Prostate gland (tissue), 2 donors: ENCODE measurements at regions not wholly inside any gene's neighbourhood (a gene's known extent, or its start where the extent isn't known, plus 50 kb on each side); places are given as distances from the start of the nearest gene placed in this dataset.

Experiments used
- DNase-seq: peaks from one replicate; pipeline ENCODE4 v3.0.0-alpha.2; 2019; ENCODE audit warnings: low spot score
- H3K27ac ChIP-seq, 2 donors: fragments of 200-600 bp; sonication (generic); 2 replicates each; pipeline ENCODE4 v1.5.1; 2017 to 2019
- H3K27me3 ChIP-seq: fragments of 200-600 bp; sonication (generic); replicated peaks from 2 replicates; pipeline ENCODE4 v1.5.1; 2019; ENCODE audit not compliant: insufficient read depth
- H3K36me3 ChIP-seq, 2 donors: fragments of 200-600 bp; sonication (generic); 1 replicate in 1 of 2; 2 replicates in 1 of 2; pipeline versions ENCODE4 v1.5.1 to v1.8.1; 2017 to 2019
- H3K4me1 ChIP-seq: fragments of 200-600 bp; sonication (generic); replicated peaks from 2 replicates; pipeline ENCODE4 v1.5.1; 2019
- H3K4me3 ChIP-seq, 2 donors: fragments of 200-600 bp; sonication (generic); 2 replicates each; pipeline ENCODE4 v1.5.1; 2017 to 2019
- H3K9me3 ChIP-seq: fragments of 200-600 bp; sonication (generic); 2 replicates; pipeline ENCODE4 v1.5.1; 2017
- POLR2A ChIP-seq: fragments of 450-650 bp; IDR thresholded peaks from one replicate; pipeline ENCODE4 v1.6.1; 2016; ENCODE audit warnings: antibody characterized with exemption, mild to moderate bottlenecking
- POLR2AphosphoS5 ChIP-seq: sonication (generic); formaldehyde crosslinking; IDR thresholded peaks from one replicate; pipeline ENCODE4 v1.6.1; 2017; ENCODE audit warnings: antibody characterized with exemption
- WGBS: methylation state at CpG from one replicate; pipeline ENCODE4 v1.1.5; 2018; 5-methylcytosine and 5-hydroxymethylcytosine counted together
- intact Hi-C: fragments of 100-400 bp; cut with DNase I; formaldehyde crosslinking; loops from one replicate; pipeline ENCODE4 v1.14.2; 2022
- TF ChIP-seq, protein P1 (sequence below), 4 experiments: fragments of 200-600 bp in 2 of 4; fragments of 450-650 bp in 2 of 4; sonication (generic) in 2 of 4; IDR thresholded peaks; 1 replicate in 3 of 4; 2 replicates in 1 of 4; pipeline ENCODE4 v1.5.1; 2016 to 2019; ENCODE audit warnings: antibody characterized with exemption in 4 of 4, mild to moderate bottlenecking in 2 of 4, moderate library complexity in 2 of 4

DNA sequence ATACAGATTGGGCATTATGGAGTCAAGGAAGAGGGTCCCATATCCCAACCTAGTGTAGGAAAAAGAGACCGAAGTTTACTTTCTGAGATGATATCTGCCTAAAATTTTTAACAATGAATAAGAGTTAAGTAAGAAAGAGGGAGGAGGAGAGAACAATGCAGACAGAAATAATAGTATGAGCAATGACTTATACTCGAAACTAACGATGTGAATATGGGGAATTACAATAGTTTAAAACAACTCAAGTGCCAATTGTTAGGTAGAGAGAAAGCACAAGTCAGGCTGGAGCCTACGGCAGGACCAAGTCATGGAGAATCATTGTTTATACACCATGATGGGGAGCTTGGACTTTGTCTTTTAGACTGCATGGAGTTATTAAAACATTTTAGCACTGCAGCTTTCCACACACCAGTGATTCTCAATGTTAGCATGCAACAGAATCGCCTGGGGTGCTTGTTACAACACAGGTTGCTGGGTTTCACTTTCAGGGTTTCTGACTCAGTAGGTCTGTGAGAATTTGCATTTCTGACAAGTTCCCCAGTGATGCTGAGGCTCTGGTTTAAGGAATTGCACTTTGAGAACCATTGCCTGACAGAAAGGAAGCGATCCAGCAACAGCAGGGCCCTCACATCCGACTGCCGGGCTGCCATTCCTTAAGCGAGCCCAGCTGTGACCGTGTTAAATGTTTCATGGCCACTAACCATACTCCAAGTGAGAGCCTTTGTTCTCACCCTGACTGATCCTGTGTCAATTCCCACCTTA, 511.2 kb downstream of the DCDC2C start:
- WGBS: 83% methylated on average over 10 of the region's 10 CpGs
- no peak for DNase-seq
- H3K4me3 ChIP-seq: no peak overlapping the region
- TF ChIP-seq, protein P1, sequence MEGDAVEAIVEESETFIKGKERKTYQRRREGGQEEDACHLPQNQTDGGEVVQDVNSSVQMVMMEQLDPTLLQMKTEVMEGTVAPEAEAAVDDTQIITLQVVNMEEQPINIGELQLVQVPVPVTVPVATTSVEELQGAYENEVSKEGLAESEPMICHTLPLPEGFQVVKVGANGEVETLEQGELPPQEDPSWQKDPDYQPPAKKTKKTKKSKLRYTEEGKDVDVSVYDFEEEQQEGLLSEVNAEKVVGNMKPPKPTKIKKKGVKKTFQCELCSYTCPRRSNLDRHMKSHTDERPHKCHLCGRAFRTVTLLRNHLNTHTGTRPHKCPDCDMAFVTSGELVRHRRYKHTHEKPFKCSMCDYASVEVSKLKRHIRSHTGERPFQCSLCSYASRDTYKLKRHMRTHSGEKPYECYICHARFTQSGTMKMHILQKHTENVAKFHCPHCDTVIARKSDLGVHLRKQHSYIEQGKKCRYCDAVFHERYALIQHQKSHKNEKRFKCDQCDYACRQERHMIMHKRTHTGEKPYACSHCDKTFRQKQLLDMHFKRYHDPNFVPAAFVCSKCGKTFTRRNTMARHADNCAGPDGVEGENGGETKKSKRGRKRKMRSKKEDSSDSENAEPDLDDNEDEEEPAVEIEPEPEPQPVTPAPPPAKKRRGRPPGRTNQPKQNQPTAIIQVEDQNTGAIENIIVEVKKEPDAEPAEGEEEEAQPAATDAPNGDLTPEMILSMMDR (IDR thresholded peaks at IDR 0.05): no peak
- TF ChIP-seq POLR2A (no peak), POLR2AphosphoS5 (no peak)
- intact Hi-C loops: no loop called here
- H3K36me3 ChIP-seq: no peaks in the 10 kb centered on the region
- no peak overlapping the region for H3K27ac ChIP-seq
- H3K9me3 ChIP-seq: no peaks in the 10 kb centered on the region
- no peaks in the 10 kb centered on the region for H3K4me1 ChIP-seq
- no peaks in the 10 kb centered on the region for H3K27me3 ChIP-seq

DNA sequence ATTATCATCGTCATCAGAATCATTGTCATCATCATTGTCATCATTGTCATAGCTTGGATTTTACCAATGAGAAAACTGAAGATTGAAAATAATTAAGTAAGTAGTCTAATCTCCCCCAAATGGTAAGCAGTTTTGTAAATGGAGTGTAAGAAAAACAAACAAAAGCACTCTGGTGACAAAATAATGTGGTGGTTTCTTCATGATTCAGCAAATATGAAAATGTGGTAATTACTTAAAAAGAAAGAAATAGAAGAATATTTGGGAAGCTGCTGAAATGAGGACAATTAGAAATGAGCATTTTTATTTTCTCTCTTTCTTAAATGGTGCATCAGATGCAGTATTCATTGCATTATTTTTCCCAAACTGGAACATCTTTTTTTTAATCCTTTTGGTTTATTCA, 514.4 kb downstream of the DCDC2C start:
- H3K4me1 ChIP-seq: no peaks in the 10 kb centered on the region
- H3K27me3 ChIP-seq: no peaks in the 10 kb centered on the region
- TF ChIP-seq, protein P1 (IDR thresholded peaks at IDR 0.05): no peak
- TF ChIP-seq POLR2A: no peak
- no peak for TF ChIP-seq POLR2AphosphoS5
- H3K36me3 ChIP-seq: no peaks in the 10 kb centered on the region
- H3K4me3 ChIP-seq: no peak overlapping the region
- WGBS: 96% methylated on average over 1 of the region's 1 CpG
- H3K9me3 ChIP-seq: no peaks in the 10 kb centered on the region
- DNase-seq: no peak
- intact Hi-C loops: no loop called here
- H3K27ac ChIP-seq: no peak overlapping the region

DNA sequence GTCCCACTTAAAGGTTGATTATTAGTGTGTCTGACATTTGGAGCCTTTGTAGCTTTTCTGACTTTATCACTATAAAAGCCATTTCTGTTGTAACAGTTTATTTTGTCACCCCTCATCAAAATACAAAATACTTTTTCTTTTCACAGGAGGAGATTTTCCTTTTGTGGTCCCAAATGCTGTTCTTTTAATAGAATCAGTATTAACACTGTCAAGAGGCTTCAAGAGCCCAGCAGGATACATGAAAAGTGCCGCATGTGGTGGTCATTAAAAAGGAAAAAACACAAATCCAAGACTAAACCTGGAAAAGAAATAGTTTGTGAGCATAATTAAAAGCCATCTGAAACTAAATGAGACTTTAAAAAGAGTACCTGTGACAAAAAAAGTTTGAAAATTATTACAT, 515.7 kb downstream of the DCDC2C start:
- Histone ChIP-seq H3K4me1 (no peaks in the 10 kb centered on the region), H3K9me3 (no peaks in the 10 kb centered on the region), H3K27ac (no peak overlapping the region), H3K27me3 (no peaks in the 10 kb centered on the region), H3K4me3 (no peak overlapping the region), H3K36me3 (no peaks in the 10 kb centered on the region)
- TF ChIP-seq, protein P1 (IDR thresholded peaks at IDR 0.05): no peak
- TF ChIP-seq POLR2A: no peak
- no peak for TF ChIP-seq POLR2AphosphoS5
- DNase-seq: no peak
- intact Hi-C loops: no loop called here
- 85% methylated on average over 1 of the region's 1 CpG for WGBS

DNA sequence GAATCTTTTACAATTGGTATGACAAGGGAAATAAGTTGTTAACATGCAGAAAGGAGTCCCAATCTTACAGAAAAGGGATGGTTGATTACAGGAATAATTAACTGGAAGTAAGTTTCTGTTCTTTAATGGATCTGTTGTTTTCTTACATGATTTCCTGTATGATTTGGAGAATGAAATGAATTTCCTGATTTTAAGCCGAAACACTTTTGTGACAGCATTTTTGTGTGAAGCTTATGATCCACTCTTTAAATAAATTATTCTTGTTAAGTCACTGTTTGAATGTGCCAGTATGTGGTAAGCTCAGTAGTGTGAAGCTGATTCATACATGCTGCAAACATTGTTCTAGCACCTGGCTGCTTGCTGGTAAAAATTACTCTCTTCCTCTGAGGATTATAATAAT, 516.2 kb downstream of the DCDC2C start:
- Histone ChIP-seq H3K4me3 (no peak overlapping the region), H3K36me3 (no peaks in the 10 kb centered on the region), H3K9me3 (no peaks in the 10 kb centered on the region), H3K27me3 (no peaks in the 10 kb centered on the region), H3K27ac (no peak overlapping the region), H3K4me1 (no peaks in the 10 kb centered on the region)
- intact Hi-C loops: no loop called here
- WGBS: 44% methylated on average over 1 of the region's 1 CpG
- no peak for TF ChIP-seq POLR2AphosphoS5
- TF ChIP-seq, protein P1 (IDR thresholded peaks at IDR 0.05): no peak
- no peak for TF ChIP-seq POLR2A
- no peak for DNase-seq

DNA sequence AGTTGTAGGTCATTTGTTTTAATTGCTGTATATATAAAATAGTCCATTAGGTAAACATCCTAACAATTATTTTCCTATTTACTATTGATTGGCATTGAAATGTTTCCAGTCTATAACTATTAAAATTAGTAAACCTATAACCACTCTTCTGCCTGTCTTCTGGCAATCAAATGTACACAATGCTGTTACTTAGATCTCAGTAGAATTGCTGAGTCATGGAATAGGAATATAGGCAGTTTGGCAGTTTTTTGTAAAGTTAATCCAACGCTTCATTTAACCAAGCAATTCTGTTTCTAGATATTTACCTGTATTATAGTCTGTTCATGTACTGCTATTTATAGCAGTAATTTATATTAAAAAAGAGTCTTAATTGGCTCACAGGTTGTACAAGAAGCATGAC, 518.1 kb downstream of the DCDC2C start:
- Histone ChIP-seq H3K27me3 (no peaks in the 10 kb centered on the region), H3K9me3 (no peaks in the 10 kb centered on the region), H3K36me3 (no peaks in the 10 kb centered on the region), H3K4me3 (no peak overlapping the region), H3K27ac (no peak overlapping the region), H3K4me1 (no peaks in the 10 kb centered on the region)
- no peak for TF ChIP-seq POLR2AphosphoS5
- TF ChIP-seq, protein P1 (IDR thresholded peaks at IDR 0.05): no peak
- TF ChIP-seq POLR2A: no peak
- no peak for DNase-seq
- intact Hi-C loops: no loop called here
- WGBS: 91% methylated on average over 1 of the region's 1 CpG
